Activated CD4-positive, alpha-beta T cell treated with anti-CD3 and anti-CD28 coated beads, Interleukin-2, amount 50 U/mL, for 1 hour (primary cell): ENCODE measurements at regions not wholly inside any gene's neighbourhood (a gene's known extent, or its start where the extent isn't known, plus 50 kb on each side); places are given as distances from the start of the nearest gene placed in this dataset.

Source experiments
- DNase-seq: peaks from one replicate; pipeline ENCODE4 v3.0.0-alpha.2; 2020

GRCh38 chr2:150767991-150768746 is 280.7 kb upstream of the RND3 start:
- DNase-seq = no peak

GRCh38 chr2:150762571-150762970 is 275.1 kb upstream of the RND3 start:
- no peak for DNase-seq

- DNase-seq = no peak
Observed at GRCh38 chr2:150759531-150759930, 272.1 kb upstream of the RND3 start.

- no peak for DNase-seq
Observed at GRCh38 chr2:150759106-150759505, 271.6 kb upstream of the RND3 start.

GRCh38 chr2:150752229-150752628 is 264.8 kb upstream of the RND3 start:
- no peak for DNase-seq

- no peak for DNase-seq
Observed at GRCh38 chr2:150750720-150751119, 263.3 kb upstream of the RND3 start.

- no peak for DNase-seq
Observed at GRCh38 chr2:150742094-150742493, 254.6 kb upstream of the RND3 start.

- DNase-seq = no peak
Observed at GRCh38 chr2:150735894-150736498, 248.5 kb upstream of the RND3 start.

- DNase-seq = no peak
Observed at GRCh38 chr2:150733051-150733618, 245.7 kb upstream of the RND3 start.

- DNase-seq = no peak
Observed at GRCh38 chr2:150732491-150732890, 245.0 kb upstream of the RND3 start.

- no peak for DNase-seq
Observed at GRCh38 chr2:150732064-150732463, 244.6 kb upstream of the RND3 start.

- DNase-seq = no peak
Observed at GRCh38 chr2:150729495-150729955, 242.1 kb upstream of the RND3 start.

- DNase-seq = no peak
Observed at GRCh38 chr2:150718280-150718679, 230.8 kb upstream of the RND3 start.

- DNase-seq = no peak
Observed at GRCh38 chr2:150716186-150716585, 228.7 kb upstream of the RND3 start.

GRCh38 chr2:150715501-150715900 is 228.0 kb upstream of the RND3 start:
- no peak for DNase-seq

GRCh38 chr2:150710916-150711315 is 223.4 kb upstream of the RND3 start:
- no peak for DNase-seq

GRCh38 chr2:150710041-150710440 is 222.6 kb upstream of the RND3 start:
- no peak for DNase-seq

GRCh38 chr2:150706561-150706960 is 219.1 kb upstream of the RND3 start:
- DNase-seq = no peak

- DNase-seq = no peak
Observed at GRCh38 chr2:150705767-150706166, 218.3 kb upstream of the RND3 start.

- no peak for DNase-seq
Observed at GRCh38 chr2:150705357-150705756, 217.9 kb upstream of the RND3 start.

GRCh38 chr2:150702791-150703190 is 215.3 kb upstream of the RND3 start:
- no peak for DNase-seq

GRCh38 chr2:150700666-150701580 is 213.5 kb upstream of the RND3 start:
- no peak for DNase-seq

- DNase-seq = no peak
Observed at GRCh38 chr2:150699218-150699617, 211.8 kb upstream of the RND3 start.
